HG02943 (cell line): ENCODE measurements at regions not wholly inside any gene's neighbourhood (a gene's known extent, or its start where the extent isn't known, plus 50 kb on each side); places are given as distances from the start of the nearest gene placed in this dataset.
"Not testable (repeated sequence)": the region's sequence is repeated elsewhere in the genome, so short reads cannot be mapped to it uniquely, and the experiment has no call there.

Experiments used
- ATAC-seq: cut with Tn5 transposase; IDR thresholded peaks from one replicate; pipeline ENCODE4 v1.9.1; 2021; ENCODE audit warnings: mild to moderate bottlenecking, low read depth, moderate library complexity; ENCODE audit not compliant: unreplicated experiment

- ATAC-seq = no peak
These were observed 141.7 kb upstream of the PFKP start for GRCh38 chr10:2925631-2926030.

- no peak for ATAC-seq
These were observed 142.9 kb upstream of the PFKP start for GRCh38 chr10:2924431-2924830.

GRCh38 chr10:2921956-2922680 is 145.2 kb upstream of the PFKP start:
- no peak for ATAC-seq

- no peak for ATAC-seq
These were observed 146.7 kb upstream of the PFKP start for GRCh38 chr10:2920637-2921036.

GRCh38 chr10:2920168-2920567 is 147.2 kb upstream of the PFKP start:
- no peak for ATAC-seq

GRCh38 chr10:2919016-2919415 is 148.3 kb upstream of the PFKP start:
- no peak for ATAC-seq

GRCh38 chr10:2918489-2918888 is 148.9 kb upstream of the PFKP start:
- ATAC-seq = no peak

- ATAC-seq = no peak
These were observed 149.4 kb upstream of the PFKP start for GRCh38 chr10:2917926-2918325.

GRCh38 chr10:2915412-2915811 is 151.9 kb upstream of the PFKP start:
- ATAC-seq = no peak

GRCh38 chr10:2914741-2915140 is 152.6 kb upstream of the PFKP start:
- no peak for ATAC-seq

GRCh38 chr10:2913474-2913873 is 153.9 kb upstream of the PFKP start:
- no peak for ATAC-seq

GRCh38 chr10:2910656-2911055 is 156.7 kb upstream of the PFKP start:
- ATAC-seq = no peak

GRCh38 chr10:2909921-2910320 is 157.4 kb upstream of the PFKP start:
- no peak for ATAC-seq

GRCh38 chr10:2908851-2909630 is 158.3 kb upstream of the PFKP start:
- no peak for ATAC-seq

- ATAC-seq = no peak
These were observed 160.4 kb upstream of the PFKP start for GRCh38 chr10:2906974-2907373.

GRCh38 chr10:2905851-2906250 is 161.5 kb upstream of the PFKP start:
- no peak for ATAC-seq

GRCh38 chr10:2900530-2900929 is 166.8 kb upstream of the PFKP start:
- ATAC-seq = no peak

GRCh38 chr10:2899246-2899951 is 167.9 kb upstream of the PFKP start:
- no peak for ATAC-seq

GRCh38 chr10:2898509-2898860 is 168.9 kb upstream of the PFKP start:
- ATAC-seq = no peak

GRCh38 chr10:2897619-2898508 is 169.5 kb upstream of the PFKP start:
- no peak for ATAC-seq

GRCh38 chr10:2896334-2896733 is 171.0 kb upstream of the PFKP start:
- not testable (repeated sequence) for ATAC-seq
